ENCODE measurements at regions not wholly inside any gene's neighbourhood (a gene's known extent, or its start where the extent isn't known, plus 50 kb on each side); places are given as distances from the start of the nearest gene placed in this dataset.

DNA sequence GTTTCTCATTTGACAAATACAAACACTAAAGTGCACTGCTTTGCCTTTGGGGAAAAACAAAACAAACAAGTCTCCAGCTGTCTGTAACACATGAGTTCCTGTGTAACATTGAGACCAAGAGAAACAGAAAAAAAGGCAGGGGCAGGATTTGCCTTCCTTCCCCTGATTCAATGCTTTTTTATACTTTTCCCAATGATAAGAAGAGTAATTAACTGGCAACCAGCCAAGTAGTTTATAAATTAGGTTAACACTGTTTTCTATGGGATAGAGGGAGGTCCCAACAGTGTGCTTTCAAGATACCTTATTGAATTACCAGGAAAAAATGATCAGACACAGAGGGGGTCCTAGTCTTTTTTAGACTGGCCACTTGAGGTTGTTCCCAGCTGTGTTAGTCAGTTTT, 346.8 kb downstream of the TRIM36 start:
- DNase-seq (ENCODE audit: low spot score), result no peak
- H3K4me1 Mint-ChIP-seq, result no peaks in the 10 kb centered on the region
- H3K9me3 Mint-ChIP-seq, result peaks cover 70% of the 10 kb centered on the region
- TF ChIP-seq EMX1 (CRISPR knock-in tag; IDR thresholded peaks at IDR 0.05) (no peak), TCF7 (CRISPR knock-in tag; IDR thresholded peaks at IDR 0.05; ENCODE audit: low read depth) (no peak), ZNF138 (CRISPR knock-in tag; conservative IDR thresholded peaks at IDR 0.05) (no peak), CBFB (CRISPR knock-in tag; IDR thresholded peaks at IDR 0.05; ENCODE audit: low read depth) (no peak), GRHL2 (CRISPR knock-in tag; IDR thresholded peaks at IDR 0.05; ENCODE audit: insufficient replicate concordance, severe bottlenecking) (no peak), ESRRA (CRISPR knock-in tag; IDR thresholded peaks at IDR 0.05; ENCODE audit: borderline replicate concordance) (no peak), JAZF1 (CRISPR knock-in tag; IDR thresholded peaks at IDR 0.05) (no peak), HMGA2 (CRISPR knock-in tag; IDR thresholded peaks at IDR 0.05) (no peak), PRRX2 (CRISPR knock-in tag; IDR thresholded peaks at IDR 0.05) (no peak), ZNF219 (CRISPR knock-in tag; IDR thresholded peaks at IDR 0.05; ENCODE audit: borderline replicate concordance) (no peak), ZNF671 (CRISPR knock-in tag; IDR thresholded peaks at IDR 0.05) (no peak), NR2C2 (CRISPR knock-in tag; IDR thresholded peaks at IDR 0.05) (no peak), MYBL2 (CRISPR knock-in tag; IDR thresholded peaks at IDR 0.05) (no peak)
- TF ChIP-seq, protein P1, sequence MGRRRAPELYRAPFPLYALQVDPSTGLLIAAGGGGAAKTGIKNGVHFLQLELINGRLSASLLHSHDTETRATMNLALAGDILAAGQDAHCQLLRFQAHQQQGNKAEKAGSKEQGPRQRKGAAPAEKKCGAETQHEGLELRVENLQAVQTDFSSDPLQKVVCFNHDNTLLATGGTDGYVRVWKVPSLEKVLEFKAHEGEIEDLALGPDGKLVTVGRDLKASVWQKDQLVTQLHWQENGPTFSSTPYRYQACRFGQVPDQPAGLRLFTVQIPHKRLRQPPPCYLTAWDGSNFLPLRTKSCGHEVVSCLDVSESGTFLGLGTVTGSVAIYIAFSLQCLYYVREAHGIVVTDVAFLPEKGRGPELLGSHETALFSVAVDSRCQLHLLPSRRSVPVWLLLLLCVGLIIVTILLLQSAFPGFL (CRISPR knock-in tag; IDR thresholded peaks at IDR 0.05; ENCODE audit: borderline replicate concordance), result no peak
- TF ChIP-seq, protein P2, sequence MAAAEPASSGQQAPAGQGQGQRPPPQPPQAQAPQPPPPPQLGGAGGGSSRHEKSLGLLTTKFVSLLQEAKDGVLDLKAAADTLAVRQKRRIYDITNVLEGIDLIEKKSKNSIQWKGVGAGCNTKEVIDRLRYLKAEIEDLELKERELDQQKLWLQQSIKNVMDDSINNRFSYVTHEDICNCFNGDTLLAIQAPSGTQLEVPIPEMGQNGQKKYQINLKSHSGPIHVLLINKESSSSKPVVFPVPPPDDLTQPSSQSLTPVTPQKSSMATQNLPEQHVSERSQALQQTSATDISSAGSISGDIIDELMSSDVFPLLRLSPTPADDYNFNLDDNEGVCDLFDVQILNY (CRISPR knock-in tag; IDR thresholded peaks at IDR 0.05), result no peak
- TF ChIP-seq, protein P3, sequence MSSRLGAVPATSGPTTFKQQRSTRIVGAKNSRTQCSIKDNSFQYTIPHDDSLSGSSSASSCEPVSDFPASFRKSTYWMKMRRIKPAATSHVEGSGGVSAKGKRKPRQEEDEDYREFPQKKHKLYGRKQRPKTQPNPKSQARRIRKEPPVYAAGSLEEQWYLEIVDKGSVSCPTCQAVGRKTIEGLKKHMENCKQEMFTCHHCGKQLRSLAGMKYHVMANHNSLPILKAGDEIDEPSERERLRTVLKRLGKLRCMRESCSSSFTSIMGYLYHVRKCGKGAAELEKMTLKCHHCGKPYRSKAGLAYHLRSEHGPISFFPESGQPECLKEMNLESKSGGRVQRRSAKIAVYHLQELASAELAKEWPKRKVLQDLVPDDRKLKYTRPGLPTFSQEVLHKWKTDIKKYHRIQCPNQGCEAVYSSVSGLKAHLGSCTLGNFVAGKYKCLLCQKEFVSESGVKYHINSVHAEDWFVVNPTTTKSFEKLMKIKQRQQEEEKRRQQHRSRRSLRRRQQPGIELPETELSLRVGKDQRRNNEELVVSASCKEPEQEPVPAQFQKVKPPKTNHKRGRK (CRISPR knock-in tag; IDR thresholded peaks at IDR 0.05; ENCODE audit: borderline replicate concordance), result no peak
- TF ChIP-seq, protein P4, sequence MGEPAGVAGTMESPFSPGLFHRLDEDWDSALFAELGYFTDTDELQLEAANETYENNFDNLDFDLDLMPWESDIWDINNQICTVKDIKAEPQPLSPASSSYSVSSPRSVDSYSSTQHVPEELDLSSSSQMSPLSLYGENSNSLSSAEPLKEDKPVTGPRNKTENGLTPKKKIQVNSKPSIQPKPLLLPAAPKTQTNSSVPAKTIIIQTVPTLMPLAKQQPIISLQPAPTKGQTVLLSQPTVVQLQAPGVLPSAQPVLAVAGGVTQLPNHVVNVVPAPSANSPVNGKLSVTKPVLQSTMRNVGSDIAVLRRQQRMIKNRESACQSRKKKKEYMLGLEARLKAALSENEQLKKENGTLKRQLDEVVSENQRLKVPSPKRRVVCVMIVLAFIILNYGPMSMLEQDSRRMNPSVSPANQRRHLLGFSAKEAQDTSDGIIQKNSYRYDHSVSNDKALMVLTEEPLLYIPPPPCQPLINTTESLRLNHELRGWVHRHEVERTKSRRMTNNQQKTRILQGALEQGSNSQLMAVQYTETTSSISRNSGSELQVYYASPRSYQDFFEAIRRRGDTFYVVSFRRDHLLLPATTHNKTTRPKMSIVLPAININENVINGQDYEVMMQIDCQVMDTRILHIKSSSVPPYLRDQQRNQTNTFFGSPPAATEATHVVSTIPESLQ (CRISPR knock-in tag; IDR thresholded peaks at IDR 0.05), result no peak
- TF ChIP-seq, protein P5, sequence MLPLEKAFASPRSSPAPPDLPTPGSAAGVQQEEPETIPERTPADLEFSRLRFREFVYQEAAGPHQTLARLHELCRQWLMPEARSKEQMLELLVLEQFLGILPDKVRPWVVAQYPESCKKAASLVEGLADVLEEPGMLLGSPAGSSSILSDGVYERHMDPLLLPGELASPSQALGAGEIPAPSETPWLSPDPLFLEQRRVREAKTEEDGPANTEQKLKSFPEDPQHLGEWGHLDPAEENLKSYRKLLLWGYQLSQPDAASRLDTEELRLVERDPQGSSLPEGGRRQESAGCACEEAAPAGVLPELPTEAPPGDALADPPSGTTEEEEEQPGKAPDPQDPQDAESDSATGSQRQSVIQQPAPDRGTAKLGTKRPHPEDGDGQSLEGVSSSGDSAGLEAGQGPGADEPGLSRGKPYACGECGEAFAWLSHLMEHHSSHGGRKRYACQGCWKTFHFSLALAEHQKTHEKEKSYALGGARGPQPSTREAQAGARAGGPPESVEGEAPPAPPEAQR (CRISPR knock-in tag; IDR thresholded peaks at IDR 0.05), result no peak
- TF ChIP-seq, protein P6, sequence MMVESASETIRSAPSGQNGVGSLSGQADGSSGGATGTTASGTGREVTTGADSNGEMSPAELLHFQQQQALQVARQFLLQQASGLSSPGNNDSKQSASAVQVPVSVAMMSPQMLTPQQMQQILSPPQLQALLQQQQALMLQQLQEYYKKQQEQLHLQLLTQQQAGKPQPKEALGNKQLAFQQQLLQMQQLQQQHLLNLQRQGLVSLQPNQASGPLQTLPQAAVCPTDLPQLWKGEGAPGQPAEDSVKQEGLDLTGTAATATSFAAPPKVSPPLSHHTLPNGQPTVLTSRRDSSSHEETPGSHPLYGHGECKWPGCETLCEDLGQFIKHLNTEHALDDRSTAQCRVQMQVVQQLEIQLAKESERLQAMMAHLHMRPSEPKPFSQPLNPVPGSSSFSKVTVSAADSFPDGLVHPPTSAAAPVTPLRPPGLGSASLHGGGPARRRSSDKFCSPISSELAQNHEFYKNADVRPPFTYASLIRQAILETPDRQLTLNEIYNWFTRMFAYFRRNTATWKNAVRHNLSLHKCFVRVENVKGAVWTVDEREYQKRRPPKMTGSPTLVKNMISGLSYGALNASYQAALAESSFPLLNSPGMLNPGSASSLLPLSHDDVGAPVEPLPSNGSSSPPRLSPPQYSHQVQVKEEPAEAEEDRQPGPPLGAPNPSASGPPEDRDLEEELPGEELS (CRISPR knock-in tag; IDR thresholded peaks at IDR 0.05), result no peak
- TF ChIP-seq, protein P7, sequence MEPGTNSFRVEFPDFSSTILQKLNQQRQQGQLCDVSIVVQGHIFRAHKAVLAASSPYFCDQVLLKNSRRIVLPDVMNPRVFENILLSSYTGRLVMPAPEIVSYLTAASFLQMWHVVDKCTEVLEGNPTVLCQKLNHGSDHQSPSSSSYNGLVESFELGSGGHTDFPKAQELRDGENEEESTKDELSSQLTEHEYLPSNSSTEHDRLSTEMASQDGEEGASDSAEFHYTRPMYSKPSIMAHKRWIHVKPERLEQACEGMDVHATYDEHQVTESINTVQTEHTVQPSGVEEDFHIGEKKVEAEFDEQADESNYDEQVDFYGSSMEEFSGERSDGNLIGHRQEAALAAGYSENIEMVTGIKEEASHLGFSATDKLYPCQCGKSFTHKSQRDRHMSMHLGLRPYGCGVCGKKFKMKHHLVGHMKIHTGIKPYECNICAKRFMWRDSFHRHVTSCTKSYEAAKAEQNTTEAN (CRISPR knock-in tag; IDR thresholded peaks at IDR 0.05), result no peak
- H3K36me3 Mint-ChIP-seq, result peaks cover 20% of the 10 kb centered on the region
- ChIA-PET POLR2A (interaction anchor here (0.6 kb wide), 1 partner anchor 197 kb away, joined by 4 read pairs; no protein-coding TSS in a partner anchor), CTCF (no interaction called here)
- H3K27me3 Mint-ChIP-seq (ENCODE audit: low read depth), result peaks cover 7% of the 10 kb centered on the region
- no peak for ATAC-seq
- H3K27ac Mint-ChIP-seq, result no peak overlapping the region
- H3K4me3 Mint-ChIP-seq, result no peak overlapping the region
